GM19239 (cell line): ENCODE measurements at regions not wholly inside any gene's neighbourhood (a gene's known extent, or its start where the extent isn't known, plus 50 kb on each side); places are given as distances from the start of the nearest gene placed in this dataset.

Experiments
- DNase-seq: peaks from one replicate; pipeline ENCODE4 v3.0.0; 2011; ENCODE audit warnings: low spot score; ENCODE audit not compliant: insufficient read length
- FAIRE-seq: peaks from 2 replicates; lab custom pipeline; 2011; peaks lifted over from hg19 to GRCh38; lab: Jason Lieb, UNC

DNA sequence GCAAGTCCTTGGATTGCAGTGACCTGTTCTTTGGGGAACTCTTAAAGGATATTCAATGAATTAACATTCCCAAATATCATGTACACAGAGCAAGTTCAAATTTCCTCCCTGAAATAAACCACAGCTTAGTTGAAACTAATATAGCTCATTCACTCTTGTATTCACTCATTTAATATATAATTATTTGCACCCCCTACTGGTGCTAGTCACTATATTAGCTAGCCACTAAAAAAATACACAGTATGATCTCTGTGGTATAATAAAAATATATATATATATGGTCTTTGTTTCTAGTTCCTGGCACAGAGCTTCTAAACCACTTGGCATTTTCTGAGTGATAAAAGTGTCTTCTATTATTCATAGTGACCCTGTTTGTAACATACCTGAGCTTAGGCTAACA lies 177.3 kb upstream of the LYPLAL1 start:
- DNase-seq (no peak), FAIRE-seq (no peak)

GRCh38 chr1:219000005-219000404 lies 173.7 kb upstream of the LYPLAL1 start:
- FAIRE-seq (no peak), DNase-seq (no peak)

GRCh38 chr1:219000631-219001030 lies 173.0 kb upstream of the LYPLAL1 start:
- no peak for FAIRE-seq
- DNase-seq: no peak

GRCh38 chr1:219010720-219011119 lies 163.0 kb upstream of the LYPLAL1 start:
- DNase-seq (no peak), FAIRE-seq (no peak)

- FAIRE-seq (no peak), DNase-seq (no peak)
These were observed 153.3 kb upstream of the LYPLAL1 start for GRCh38 chr1:219020386-219020785.

GRCh38 chr1:219020846-219021245 lies 152.8 kb upstream of the LYPLAL1 start:
- FAIRE-seq: no peak

GRCh38 chr1:219027146-219027673 lies 146.5 kb upstream of the LYPLAL1 start:
- FAIRE-seq (no peak), DNase-seq (no peak)

More at GRCh38 chr1:219020846-219021245, 152.8 kb upstream of the LYPLAL1 start:
- DNase-seq: no peak

DNA sequence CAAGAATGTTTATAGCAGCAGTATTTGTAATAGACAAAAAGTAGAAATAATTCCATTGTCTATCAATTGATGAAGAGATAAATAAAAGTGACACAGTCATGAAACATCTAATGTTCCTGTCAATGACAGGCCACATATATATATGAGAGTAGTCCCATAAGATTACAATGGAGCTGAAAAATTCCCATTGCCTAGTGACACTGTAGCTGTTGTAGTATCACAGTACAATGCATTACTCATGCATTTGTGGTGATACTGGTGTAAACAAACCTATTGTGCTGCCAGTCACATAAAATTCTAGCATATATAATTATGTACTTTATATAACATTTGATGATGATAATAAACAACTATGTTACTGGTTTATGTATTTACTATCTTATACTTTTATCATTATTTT lies 141.9 kb upstream of the LYPLAL1 start:
- FAIRE-seq (no peak), DNase-seq (no peak)

GRCh38 chr1:219038398-219038797 lies 135.3 kb upstream of the LYPLAL1 start:
- FAIRE-seq: no peak

GRCh38 chr1:219039017-219039681 lies 134.5 kb upstream of the LYPLAL1 start:
- no peak for DNase-seq
- no peak for FAIRE-seq

More at GRCh38 chr1:219038398-219038797, 135.3 kb upstream of the LYPLAL1 start:
- DNase-seq: no peak

- no peak for FAIRE-seq
- DNase-seq: no peak
These were observed 134.0 kb upstream of the LYPLAL1 start for GRCh38 chr1:219039682-219040154.

- FAIRE-seq (no peak), DNase-seq (no peak)
These were observed 133.4 kb upstream of the LYPLAL1 start for GRCh38 chr1:219040291-219040690.

- no peak for FAIRE-seq
- DNase-seq: no peak
These were observed 132.5 kb upstream of the LYPLAL1 start for GRCh38 chr1:219041141-219041540.

GRCh38 chr1:219041818-219042217 lies 131.9 kb upstream of the LYPLAL1 start:
- no peak for FAIRE-seq
- no peak for DNase-seq

DNA sequence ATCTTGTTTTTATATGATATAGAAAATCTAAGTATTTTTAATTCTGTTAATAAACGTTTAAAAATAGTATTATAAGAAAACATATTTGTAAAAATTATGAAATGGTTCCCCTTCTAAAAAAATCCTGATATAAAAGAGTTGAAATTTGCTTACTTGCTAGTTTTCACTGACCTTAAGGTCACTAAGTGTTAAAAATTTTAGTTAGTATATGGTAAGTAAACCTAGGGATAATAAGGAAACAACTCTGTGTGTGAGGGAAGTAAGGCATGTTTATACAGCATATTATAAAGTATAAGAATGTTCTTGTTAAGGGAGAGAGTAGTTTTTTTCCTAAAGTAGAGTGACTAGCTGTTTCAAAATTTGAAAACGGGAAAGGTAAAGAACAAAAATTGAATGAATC lies 130.9 kb upstream of the LYPLAL1 start:
- DNase-seq (no peak), FAIRE-seq (no peak)

DNA sequence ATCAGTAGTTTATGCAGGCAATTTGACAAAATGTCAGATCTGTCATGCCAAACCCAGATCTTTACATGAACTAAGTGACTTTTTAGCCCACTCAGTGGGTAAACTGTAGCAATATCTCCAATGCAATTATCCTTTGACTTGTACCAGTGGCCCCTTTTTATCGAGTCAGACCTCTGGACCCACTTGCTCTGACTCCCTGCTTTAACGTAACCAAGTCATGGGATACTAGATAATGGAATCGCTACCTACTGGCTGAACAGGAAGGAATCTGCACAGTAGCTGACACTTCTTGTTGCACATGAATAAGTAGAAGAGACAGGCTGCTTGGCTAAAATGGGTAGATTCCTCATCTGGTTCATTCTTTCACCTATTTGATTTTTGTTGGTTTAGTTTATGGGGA lies 128.4 kb upstream of the LYPLAL1 start:
- no peak for FAIRE-seq
- DNase-seq: no peak

GRCh38 chr1:219049501-219049900 lies 124.2 kb upstream of the LYPLAL1 start:
- DNase-seq (no peak), FAIRE-seq (no peak)

DNA sequence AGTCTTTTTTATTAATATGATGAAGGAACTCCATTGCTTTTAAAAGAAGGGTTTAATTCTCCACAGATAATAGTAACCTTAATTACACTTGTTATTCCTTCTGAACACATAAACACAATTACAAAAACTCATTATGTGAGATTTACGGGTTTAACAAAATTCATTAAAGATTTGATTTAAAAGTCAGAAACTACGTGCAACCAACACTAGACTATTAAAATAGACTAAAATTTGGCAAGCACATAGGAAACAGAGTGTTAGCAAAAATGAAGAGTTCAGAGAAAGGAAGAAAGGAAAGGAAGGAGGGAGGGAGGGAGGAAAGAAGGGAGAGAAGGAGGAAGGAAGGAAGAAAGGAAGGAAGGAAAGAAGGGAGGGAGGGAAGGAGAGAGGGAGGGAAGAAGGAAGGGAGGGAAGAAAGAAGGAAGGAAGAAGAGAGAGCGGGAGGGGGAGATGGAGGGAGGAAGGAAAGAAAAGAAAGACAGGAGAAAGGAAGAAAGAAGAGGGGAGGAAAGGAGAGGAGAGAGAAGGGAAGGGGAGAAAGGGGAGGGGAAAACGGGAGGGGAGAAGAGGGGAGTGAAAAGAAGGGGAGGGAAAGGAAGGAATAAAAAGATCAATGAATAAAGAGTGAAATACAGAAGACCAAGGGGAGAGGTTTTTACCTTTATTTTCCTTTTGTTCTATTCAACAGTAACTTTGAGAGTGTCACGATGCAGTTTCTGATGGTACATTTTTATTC lies 123.4 kb upstream of the LYPLAL1 start:
- FAIRE-seq: no peak
- no peak for DNase-seq

GRCh38 chr1:219050822-219051125 lies 122.9 kb upstream of the LYPLAL1 start:
- FAIRE-seq (no peak), DNase-seq (no peak)

DNA sequence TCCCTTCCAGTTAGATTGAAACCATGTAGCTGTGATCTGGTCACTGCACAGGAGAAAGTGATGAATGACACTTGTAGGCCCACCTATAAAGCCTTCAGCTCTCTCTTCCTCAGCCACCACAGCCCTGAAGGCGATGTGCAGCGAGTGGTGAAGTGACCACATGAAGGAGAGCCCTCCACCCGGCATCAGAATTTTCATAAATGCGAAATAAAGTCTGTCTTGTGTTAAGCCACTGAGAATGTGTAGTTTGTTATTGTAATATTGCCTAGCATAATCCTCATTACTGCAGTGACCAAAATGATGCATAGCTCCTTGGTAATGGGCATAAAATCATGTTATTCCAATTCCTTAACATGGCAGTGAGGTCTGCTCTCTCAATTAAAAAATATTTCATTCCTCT lies 122.1 kb upstream of the LYPLAL1 start:
- no peak for FAIRE-seq
- no peak for DNase-seq
